GM12891 (cell line): ENCODE measurements at regions not wholly inside any gene's neighbourhood (a gene's known extent, or its start where the extent isn't known, plus 50 kb on each side); places are given as distances from the start of the nearest gene placed in this dataset.

Experiments used
- PAX5 ChIP-seq: IDR thresholded peaks from 2 replicates; pipeline ENCODE4 v1.6.1; 2011; ENCODE audit warnings: low read length, moderate library complexity, mild to moderate bottlenecking; ENCODE audit not compliant: insufficient read depth, severe bottlenecking
- POLR2A ChIP-seq: IDR thresholded peaks from 2 replicates; pipeline ENCODE4 v1.6.1; 2011; ENCODE audit warnings: low read depth, low read length, control low read depth
- POLR2AphosphoS5 ChIP-seq: IDR thresholded peaks from 2 replicates; pipeline ENCODE4 v1.6.1; 2011; ENCODE audit warnings: low read depth, low read length, control low read depth
- SPI1 ChIP-seq: IDR thresholded peaks from 2 replicates; pipeline ENCODE4 v1.6.1; 2011; ENCODE audit warnings: low read depth, low read length, control low read depth
- TAF1 ChIP-seq: IDR thresholded peaks from 2 replicates; pipeline ENCODE4 v1.6.1; 2011; ENCODE audit warnings: low read depth, low read length, control low read depth

- TF ChIP-seq SPI1 = no peak
- no peak for TF ChIP-seq TAF1
- no peak for TF ChIP-seq POLR2A
- no peak for TF ChIP-seq POLR2AphosphoS5
- no peak for TF ChIP-seq PAX5
Observed at GRCh38 chr2:151166410-151166809, 95.3 kb downstream of the RBM43 start.
